CD4-positive, alpha-beta T cell treated with Interleukin-15 for 1 hour (primary cell): ENCODE measurements at regions not wholly inside any gene's neighbourhood (a gene's known extent, or its start where the extent isn't known, plus 50 kb on each side); places are given as distances from the start of the nearest gene placed in this dataset.
"Not testable (repeated sequence)": the region's sequence is repeated elsewhere in the genome, so short reads cannot be mapped to it uniquely, and the experiment has no call there.

ENCODE experiments used
- DNase-seq: peaks from one replicate; pipeline ENCODE4 v3.0.0-alpha.2; 2020

DNA sequence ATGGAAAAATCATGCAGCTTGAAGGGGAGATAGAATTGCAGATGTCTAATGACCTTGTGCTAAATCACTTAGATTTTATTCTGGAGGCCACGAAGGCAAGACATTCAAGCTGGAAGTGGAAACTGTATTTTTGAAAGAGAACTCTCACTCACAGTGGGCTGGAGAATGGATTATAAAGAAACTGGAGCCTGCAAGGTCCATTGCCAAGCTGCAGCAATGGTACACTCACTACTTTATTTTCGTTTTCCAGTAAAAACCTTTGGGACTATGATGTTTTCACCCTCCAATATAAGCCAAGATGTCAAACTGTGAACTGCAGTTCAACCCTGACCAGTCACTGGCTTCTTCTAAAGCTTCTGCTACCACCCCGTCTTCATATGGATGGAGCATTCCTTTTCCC, 62.0 kb downstream of the SKIDA1 start:
- DNase-seq: no peak

DNA sequence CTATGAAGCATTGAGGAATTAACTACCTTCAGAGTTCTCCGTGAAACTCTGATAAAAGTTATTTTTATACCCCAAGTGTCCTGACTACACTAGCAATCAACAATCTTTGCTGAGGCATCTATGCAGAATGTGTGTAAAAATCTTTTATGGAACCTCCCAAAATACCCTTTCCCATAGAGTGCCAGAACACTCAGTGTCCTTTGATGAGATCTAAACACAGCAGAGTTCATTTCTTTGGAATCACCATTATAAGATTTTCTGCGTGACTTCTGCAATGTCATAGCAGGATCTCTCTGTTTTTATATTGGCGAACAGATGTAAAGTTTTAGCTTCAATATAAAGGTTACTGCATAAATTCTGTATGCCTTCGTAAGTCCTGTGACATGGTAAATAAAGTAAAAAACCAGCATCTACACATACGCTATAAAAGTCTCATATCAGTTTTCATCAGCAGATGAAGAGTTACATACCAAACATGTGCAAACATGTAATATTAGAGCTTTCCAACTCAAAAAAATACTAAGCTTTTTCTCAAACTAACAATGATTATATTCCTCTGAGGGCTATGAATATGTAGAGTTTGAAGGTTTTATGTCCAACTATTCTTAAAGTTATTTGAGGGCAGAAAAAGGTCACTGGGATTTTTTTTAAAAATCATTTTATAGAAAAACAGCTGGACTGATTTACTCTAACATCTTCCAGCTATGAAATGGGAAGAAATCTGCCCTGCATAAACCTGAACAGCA, 67.2 kb downstream of the SKIDA1 start:
- no peak for DNase-seq

- no peak for DNase-seq
Measured at GRCh38 chr10:21456160-21456559, 69.3 kb downstream of the SKIDA1 start.

DNA sequence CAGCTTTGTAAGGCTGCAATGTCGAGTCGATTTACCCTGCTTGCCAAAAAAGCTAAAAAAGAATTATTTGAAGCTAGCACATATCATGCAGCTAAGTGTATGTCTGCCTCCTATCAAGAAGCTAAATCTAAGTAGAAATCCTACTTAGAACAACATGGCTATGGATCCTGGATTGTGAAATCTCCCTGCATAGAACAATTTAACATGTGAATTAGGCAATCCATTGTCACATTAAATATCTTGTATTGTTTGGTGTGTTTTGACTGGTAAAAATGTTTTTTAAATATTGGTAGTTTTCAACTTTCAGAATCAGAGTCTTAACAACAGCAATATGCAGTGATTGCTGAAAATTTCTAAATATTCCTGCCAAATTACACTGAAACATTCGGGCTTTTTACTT, 73.3 kb downstream of the SKIDA1 start:
- no peak for DNase-seq

- DNase-seq: no peak
Measured at GRCh38 chr10:21449288-21449966, 76.1 kb downstream of the SKIDA1 start.

DNA sequence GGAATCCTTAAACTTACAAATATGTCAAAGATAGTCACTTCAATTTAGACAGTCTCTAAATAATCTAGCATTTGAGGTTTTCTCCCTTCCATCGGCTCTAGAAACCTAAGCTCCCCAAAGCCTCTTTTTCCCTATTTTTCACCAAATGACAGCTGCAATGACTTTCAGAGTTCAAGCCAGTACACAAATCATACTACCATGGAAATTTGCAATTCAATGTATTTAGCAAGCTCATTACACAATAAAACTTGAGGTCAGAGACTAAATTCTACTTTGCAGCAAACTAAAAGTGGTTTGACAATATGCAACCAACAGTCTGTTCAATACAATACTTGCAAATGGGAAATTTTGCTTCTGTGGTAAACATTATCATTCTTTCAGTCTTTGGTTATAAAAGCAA, 80.3 kb downstream of the SKIDA1 start:
- DNase-seq: no peak

- no peak for DNase-seq
Measured at GRCh38 chr10:21441625-21442024, 83.9 kb downstream of the SKIDA1 start.

GRCh38 chr10:21438914-21439313, 86.6 kb downstream of the SKIDA1 start:
- not testable (repeated sequence) for DNase-seq

- no peak for DNase-seq
Measured at GRCh38 chr10:21437770-21438382, 87.6 kb downstream of the SKIDA1 start.

GRCh38 chr10:21432266-21432665, 93.2 kb downstream of the SKIDA1 start:
- no peak for DNase-seq

DNA sequence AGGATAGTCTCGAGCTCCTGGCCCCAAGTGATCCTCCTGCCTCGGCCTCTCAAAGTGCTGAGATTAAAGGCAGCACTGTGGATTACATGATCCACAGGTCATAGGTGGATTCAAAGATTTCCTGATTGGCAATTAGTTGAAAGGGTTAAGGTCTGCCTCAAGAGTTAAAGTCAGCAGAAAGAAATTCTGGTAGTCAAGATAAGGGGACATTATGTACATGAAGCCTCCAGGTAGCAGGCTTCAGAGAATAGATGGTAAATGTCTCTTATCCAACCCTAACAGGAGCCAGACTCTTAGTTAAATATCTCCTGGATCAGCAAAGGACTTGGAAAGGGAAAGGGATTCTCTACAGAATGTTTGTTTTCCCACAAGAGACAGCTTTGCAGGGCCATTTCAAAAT, 93.7 kb downstream of the SKIDA1 start:
- no peak for DNase-seq

GRCh38 chr10:21427804-21428481, 97.5 kb downstream of the SKIDA1 start:
- no peak for DNase-seq

DNA sequence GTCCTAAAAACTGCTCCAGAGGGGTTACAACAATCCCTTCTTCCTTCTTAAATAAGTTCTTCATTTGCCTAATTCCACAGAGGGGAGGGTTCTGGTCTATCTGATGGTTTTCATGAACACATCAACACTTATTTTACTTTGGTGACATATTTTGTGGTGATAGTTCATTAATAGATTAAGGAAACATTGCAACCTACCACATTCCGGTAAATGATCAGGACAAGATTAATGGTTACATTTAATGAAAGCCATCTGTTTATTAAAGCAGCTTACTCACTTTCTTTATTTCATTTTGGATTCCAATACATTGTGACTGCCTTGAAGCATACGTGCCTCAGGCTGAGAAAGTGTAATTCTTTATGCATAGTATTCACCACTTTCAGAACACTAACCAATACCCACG, 101.0 kb downstream of the SKIDA1 start:
- no peak for DNase-seq

GRCh38 chr10:21423850-21424249, 101.6 kb downstream of the SKIDA1 start:
- DNase-seq: no peak

- DNase-seq: no peak
Measured at GRCh38 chr10:21423338-21423737, 102.1 kb downstream of the SKIDA1 start.

- DNase-seq: no peak
Measured at GRCh38 chr10:21421794-21422193, 103.7 kb downstream of the SKIDA1 start.

DNA sequence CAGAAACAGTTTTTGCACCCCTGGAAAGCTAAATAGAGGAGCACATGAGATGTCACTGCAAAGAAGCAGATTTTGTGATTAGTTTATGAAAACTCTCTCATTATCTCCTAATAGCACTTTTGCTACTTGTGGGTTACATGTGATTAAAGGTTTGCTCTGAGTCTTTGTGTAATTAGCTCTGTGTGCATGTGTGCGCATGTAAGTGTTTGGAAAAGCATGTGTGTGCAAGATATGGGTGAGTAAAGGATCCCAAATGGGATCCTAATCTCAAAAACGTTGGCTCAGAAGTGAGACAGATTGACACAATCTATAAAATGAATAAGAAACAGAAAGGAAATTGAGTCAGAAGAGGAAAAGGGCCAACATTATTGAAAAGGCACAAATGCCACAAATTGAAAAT, 104.5 kb downstream of the SKIDA1 start:
- no peak for DNase-seq

DNA sequence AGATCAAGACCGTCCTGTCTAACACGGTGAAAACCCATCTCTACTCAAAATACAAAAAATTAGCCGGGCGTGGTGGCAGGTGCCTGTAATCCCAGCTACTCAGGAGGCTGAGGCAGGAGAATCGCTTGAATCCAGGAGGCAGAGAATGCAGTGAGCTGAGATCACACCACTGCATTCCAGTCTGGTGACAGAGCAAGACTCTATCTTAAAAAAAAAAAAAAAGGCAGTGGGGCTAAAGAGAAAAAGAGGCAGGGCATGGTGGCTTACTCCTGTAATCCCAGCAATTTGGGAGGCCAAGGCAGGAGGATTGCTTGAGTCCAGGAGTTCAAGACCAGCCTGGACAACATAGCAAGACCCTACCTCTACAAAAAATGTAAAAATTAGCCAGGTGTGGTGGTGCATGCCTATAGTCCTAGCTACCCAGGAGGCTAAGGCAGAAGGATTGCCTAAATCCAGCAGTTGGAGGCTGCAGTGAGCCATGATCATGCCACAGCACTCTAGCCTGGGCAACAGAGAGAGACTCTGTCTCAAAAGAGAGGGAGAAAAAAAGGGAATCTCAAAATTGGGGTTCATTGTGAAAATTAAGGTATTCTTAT, 106.4 kb downstream of the SKIDA1 start:
- not testable (repeated sequence) for DNase-seq

DNA sequence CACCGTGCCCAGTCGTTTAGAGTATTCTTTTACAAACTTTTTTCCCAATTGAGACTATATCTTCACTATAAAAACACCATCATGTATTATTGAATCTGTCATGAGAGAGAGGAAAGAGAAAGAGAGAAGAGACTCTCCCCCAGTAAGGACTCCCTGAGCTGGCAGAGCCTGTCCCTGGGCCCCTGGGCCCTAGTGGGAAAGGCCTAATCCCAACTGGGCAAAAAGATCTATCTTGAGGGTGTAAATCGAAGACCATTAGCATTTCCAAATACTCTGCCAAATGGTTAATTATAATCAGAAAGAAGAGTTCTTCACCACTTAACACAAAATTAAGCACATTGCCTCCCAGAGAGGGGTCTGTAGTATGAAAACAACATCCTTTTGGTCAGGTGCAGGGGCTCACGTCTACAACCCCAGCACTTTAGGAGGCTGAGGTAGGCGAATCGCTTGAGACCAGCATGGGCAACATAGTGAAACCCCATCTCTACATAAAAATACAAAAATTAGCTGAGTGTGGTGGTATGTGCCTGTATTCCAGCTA, 108.2 kb downstream of the SKIDA1 start:
- DNase-seq: no peak

DNA sequence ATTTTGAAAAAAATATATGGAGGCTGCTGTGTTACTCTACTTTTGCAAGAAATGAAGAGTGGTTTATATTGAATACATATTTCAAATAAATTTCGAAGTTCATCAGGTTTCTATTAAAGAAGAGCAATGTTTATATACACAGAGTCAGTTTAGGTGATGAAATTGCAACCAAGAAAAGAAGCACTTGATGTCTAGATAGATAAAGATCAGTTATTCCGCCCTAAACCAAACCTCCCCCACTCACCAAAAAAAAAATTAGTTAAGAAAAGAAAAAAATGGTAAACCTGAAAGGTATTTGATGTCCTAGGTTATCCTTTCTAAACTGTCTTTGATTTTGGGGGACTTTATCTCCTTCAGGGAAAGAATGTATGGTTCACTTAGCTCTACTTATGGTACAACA, 111.8 kb downstream of the SKIDA1 start:
- no peak for DNase-seq

DNA sequence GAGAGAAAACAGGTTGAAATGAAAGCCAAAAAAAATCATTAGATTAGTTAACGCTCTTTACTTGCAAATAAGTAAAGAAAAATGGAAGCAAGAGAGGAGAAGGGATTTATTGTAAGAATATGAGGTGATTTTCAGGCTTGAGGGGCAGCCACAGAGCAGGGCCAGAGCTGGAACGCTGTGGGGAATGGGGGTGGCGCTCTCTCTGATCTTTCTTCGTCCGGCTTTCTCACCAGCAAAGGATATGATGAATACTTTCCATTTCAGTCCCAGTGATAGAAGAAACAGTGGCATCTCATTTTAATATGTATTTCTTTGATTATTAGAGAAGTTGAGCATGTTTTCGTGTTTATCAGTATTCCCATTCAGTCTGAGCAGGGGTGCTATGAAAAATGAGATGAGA, 112.2 kb downstream of the SKIDA1 start:
- no peak for DNase-seq

- no peak for DNase-seq
Measured at GRCh38 chr10:21406595-21407193, 118.8 kb downstream of the SKIDA1 start.

- no peak for DNase-seq
Measured at GRCh38 chr10:21405981-21406380, 119.5 kb downstream of the SKIDA1 start.
